BJ (cell line): ENCODE measurements at regions not wholly inside any gene's neighbourhood (a gene's known extent, or its start where the extent isn't known, plus 50 kb on each side); places are given as distances from the start of the nearest gene placed in this dataset.
"Not testable (repeated sequence)": the region's sequence is repeated elsewhere in the genome, so short reads cannot be mapped to it uniquely, and the experiment has no call there.

Experiments
- CTCF ChIA-PET: fragments of 350-600 bp; formaldehyde crosslinking; extraction: SDS; loops from one replicate; lab custom pipeline; 2021; ENCODE audit warnings: antibody characterized with exemption, inconsistent platforms; lab: Yijun Ruan, JAX
- POLR2A ChIA-PET: fragments of 300-600 bp; sonication (Branson Sonifier 250); formaldehyde crosslinking; extraction: SDS; loops from one replicate; lab custom pipeline; 2021; ENCODE audit warnings: antibody characterized with exemption; lab: Charles Lee
- DNase-seq: peaks from one replicate; pipeline ENCODE4 v3.0.0-alpha.2; 2011; ENCODE audit warnings: low read depth
- H3K27me3 ChIP-seq: 2 replicates; pipeline ENCODE4 v1.6.0; 2011; ENCODE audit warnings: low read length; ENCODE audit not compliant: control insufficient read depth, insufficient read depth
- H3K36me3 ChIP-seq: 2 replicates; pipeline ENCODE4 v1.5.1; 2011; ENCODE audit warnings: low read length; ENCODE audit not compliant: control insufficient read depth, insufficient read depth
- H3K4me3 ChIP-seq: 2 replicates; pipeline ENCODE4 v1.5.1; 2011; ENCODE audit warnings: low read depth, mild to moderate bottlenecking, control low read depth, low read length
- CTCF ChIP-seq: IDR thresholded peaks from 2 replicates; pipeline ENCODE4 v1.5.1; 2011; ENCODE audit warnings: low read depth, mild to moderate bottlenecking, control low read depth, inconsistent platforms, low read length, moderate library complexity; ENCODE audit not compliant: insufficient read depth

GRCh38 chr10:37067576-37067975 lies 57.8 kb upstream of the ANKRD30A start:
- no peak for TF ChIP-seq CTCF
- ChIA-PET CTCF (no interaction called here), POLR2A (no interaction called here)

GRCh38 chr10:37062296-37062695 lies 63.1 kb upstream of the ANKRD30A start:
- H3K4me3 ChIP-seq, POLR2A ChIA-PET, H3K36me3 ChIP-seq, DNase-seq, H3K27me3 ChIP-seq, CTCF ChIA-PET: not testable (repeated sequence)

More at GRCh38 chr10:37067576-37067975, 57.8 kb upstream of the ANKRD30A start:
- DNase-seq = no peak
- Histone ChIP-seq H3K27me3 (no peaks in the 10 kb centered on the region), H3K36me3 (no peaks in the 10 kb centered on the region), H3K4me3 (no peak overlapping the region)

- no peak for TF ChIP-seq CTCF
- H3K36me3 ChIP-seq = no peaks in the 10 kb centered on the region
- DNase-seq = no peak
- ChIA-PET CTCF (no interaction called here), POLR2A (no interaction called here)
- H3K27me3 ChIP-seq = no peaks in the 10 kb centered on the region
- no peak overlapping the region for H3K4me3 ChIP-seq
These were observed 68.1 kb upstream of the ANKRD30A start for GRCh38 chr10:37057261-37057660.

GRCh38 chr10:37053476-37053875 lies 71.9 kb upstream of the ANKRD30A start:
- Histone ChIP-seq H3K27me3 (no peaks in the 10 kb centered on the region), H3K4me3 (no peak overlapping the region), H3K36me3 (no peaks in the 10 kb centered on the region)
- ChIA-PET POLR2A (no interaction called here), CTCF (no interaction called here)
- no peak for TF ChIP-seq CTCF
- no peak for DNase-seq

- H3K36me3 ChIP-seq, H3K4me3 ChIP-seq, H3K27me3 ChIP-seq, POLR2A ChIA-PET, DNase-seq, CTCF ChIA-PET: not testable (repeated sequence)
These were observed 75.4 kb upstream of the ANKRD30A start for GRCh38 chr10:37049982-37050381.

GRCh38 chr10:37044319-37044718 lies 81.1 kb upstream of the ANKRD30A start:
- POLR2A ChIA-PET, H3K36me3 ChIP-seq, H3K4me3 ChIP-seq, DNase-seq, H3K27me3 ChIP-seq, CTCF ChIA-PET: not testable (repeated sequence)

GRCh38 chr10:37035853-37036252 lies 89.5 kb upstream of the ANKRD30A start:
- POLR2A ChIA-PET = no interaction called here
- Histone ChIP-seq H3K27me3 (no peaks in the 10 kb centered on the region), H3K36me3 (no peaks in the 10 kb centered on the region), H3K4me3 (no peak overlapping the region)
- CTCF ChIA-PET = no interaction called here
- no peak for DNase-seq
- no peak for TF ChIP-seq CTCF
